Breast epithelium (tissue), 3 donors: ENCODE measurements at regions not wholly inside any gene's neighbourhood (a gene's known extent, or its start where the extent isn't known, plus 50 kb on each side); places are given as distances from the start of the nearest gene placed in this dataset.

Experiments used
- POLR2AphosphoS5 ChIP-seq, 3 donors: sonication (generic); formaldehyde crosslinking; IDR thresholded peaks; one replicate each; pipeline ENCODE4 v1.6.1; 2017; ENCODE audit warnings: antibody characterized with exemption in 3 of 3
- TF ChIP-seq, protein P1 (sequence below), 3 donors: fragments of 450-650 bp; IDR thresholded peaks; one replicate each; pipeline ENCODE4 v1.5.1; 2016 to 2017; ENCODE audit warnings: antibody characterized with exemption in 3 of 3, mild to moderate bottlenecking in 3 of 3, moderate library complexity in 3 of 3

DNA sequence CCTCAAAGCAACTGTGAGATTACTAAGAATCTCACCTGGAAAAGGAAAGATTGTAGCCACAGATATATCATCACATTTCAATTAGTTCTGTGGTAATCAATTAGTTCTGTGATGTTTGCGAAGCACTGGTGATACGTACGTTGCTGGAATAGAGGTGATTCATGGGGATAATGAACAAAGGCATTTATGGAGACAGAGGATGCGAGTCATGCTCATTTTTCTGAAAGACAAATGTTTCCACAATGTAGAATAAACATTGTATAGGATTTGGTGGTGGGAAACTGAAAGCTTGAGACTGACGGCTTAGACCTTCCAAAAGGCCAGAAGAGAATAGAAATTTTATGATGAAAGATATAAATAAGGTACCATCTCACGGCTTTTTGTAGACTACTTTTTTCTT lies 507.3 kb upstream of the TYRP1 start:
- TF ChIP-seq, protein P1, sequence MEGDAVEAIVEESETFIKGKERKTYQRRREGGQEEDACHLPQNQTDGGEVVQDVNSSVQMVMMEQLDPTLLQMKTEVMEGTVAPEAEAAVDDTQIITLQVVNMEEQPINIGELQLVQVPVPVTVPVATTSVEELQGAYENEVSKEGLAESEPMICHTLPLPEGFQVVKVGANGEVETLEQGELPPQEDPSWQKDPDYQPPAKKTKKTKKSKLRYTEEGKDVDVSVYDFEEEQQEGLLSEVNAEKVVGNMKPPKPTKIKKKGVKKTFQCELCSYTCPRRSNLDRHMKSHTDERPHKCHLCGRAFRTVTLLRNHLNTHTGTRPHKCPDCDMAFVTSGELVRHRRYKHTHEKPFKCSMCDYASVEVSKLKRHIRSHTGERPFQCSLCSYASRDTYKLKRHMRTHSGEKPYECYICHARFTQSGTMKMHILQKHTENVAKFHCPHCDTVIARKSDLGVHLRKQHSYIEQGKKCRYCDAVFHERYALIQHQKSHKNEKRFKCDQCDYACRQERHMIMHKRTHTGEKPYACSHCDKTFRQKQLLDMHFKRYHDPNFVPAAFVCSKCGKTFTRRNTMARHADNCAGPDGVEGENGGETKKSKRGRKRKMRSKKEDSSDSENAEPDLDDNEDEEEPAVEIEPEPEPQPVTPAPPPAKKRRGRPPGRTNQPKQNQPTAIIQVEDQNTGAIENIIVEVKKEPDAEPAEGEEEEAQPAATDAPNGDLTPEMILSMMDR (IDR thresholded peaks at IDR 0.05): no peak
- no peak for TF ChIP-seq POLR2AphosphoS5 (IDR thresholded peaks at IDR 0.05)
